ENCODE measurements at regions not wholly inside any gene's neighbourhood (a gene's known extent, or its start where the extent isn't known, plus 50 kb on each side); places are given as distances from the start of the nearest gene placed in this dataset.

- no peak for DNase-seq (ENCODE audit: low read depth in 3 of 3)
Measured at GRCh38 chr1:194164755-194165154, 978.3 kb upstream of the B3GALT2 start.

GRCh38 chr1:194161591-194161990 is 975.2 kb upstream of the B3GALT2 start:
- DNase-seq (ENCODE audit: low read depth in 3 of 3) = no peak

- DNase-seq (ENCODE audit: low read depth in 3 of 3) = no peak
Measured at GRCh38 chr1:194159941-194160340, 973.5 kb upstream of the B3GALT2 start.

- DNase-seq (ENCODE audit: low read depth in 3 of 3) = no peak
Measured at GRCh38 chr1:194155962-194156361, 969.5 kb upstream of the B3GALT2 start.

GRCh38 chr1:194151056-194151455 is 964.6 kb upstream of the B3GALT2 start:
- no peak for DNase-seq (ENCODE audit: low read depth in 3 of 3)

GRCh38 chr1:194150242-194150641 is 963.8 kb upstream of the B3GALT2 start:
- no peak for DNase-seq (ENCODE audit: low read depth in 3 of 3)

- no peak for DNase-seq (ENCODE audit: low read depth in 3 of 3)
Measured at GRCh38 chr1:194133152-194133551, 946.7 kb upstream of the B3GALT2 start.

- no peak for DNase-seq (ENCODE audit: low read depth in 3 of 3)
Measured at GRCh38 chr1:194118086-194118485, 931.7 kb upstream of the B3GALT2 start.

- no peak for DNase-seq (ENCODE audit: low read depth in 3 of 3)
Measured at GRCh38 chr1:194117582-194117981, 931.2 kb upstream of the B3GALT2 start.

- no peak for DNase-seq (ENCODE audit: low read depth in 3 of 3)
Measured at GRCh38 chr1:194114288-194114687, 927.9 kb upstream of the B3GALT2 start.

- DNase-seq (ENCODE audit: low read depth in 3 of 3) = no peak
Measured at GRCh38 chr1:194105381-194105780, 919.0 kb upstream of the B3GALT2 start.

- no peak for DNase-seq (ENCODE audit: low read depth in 3 of 3)
Measured at GRCh38 chr1:194104247-194104844, 917.9 kb upstream of the B3GALT2 start.

- no peak for DNase-seq (ENCODE audit: low read depth in 3 of 3)
Measured at GRCh38 chr1:194103516-194104246, 917.3 kb upstream of the B3GALT2 start.

GRCh38 chr1:194103101-194103500 is 916.7 kb upstream of the B3GALT2 start:
- DNase-seq (ENCODE audit: low read depth in 3 of 3) = no peak

- DNase-seq (ENCODE audit: low read depth in 3 of 3) = no peak
Measured at GRCh38 chr1:194102607-194103006, 916.2 kb upstream of the B3GALT2 start.

- no peak for DNase-seq (ENCODE audit: low read depth in 3 of 3)
Measured at GRCh38 chr1:194084755-194085154, 898.3 kb upstream of the B3GALT2 start.

GRCh38 chr1:194081444-194081843 is 895.0 kb upstream of the B3GALT2 start:
- no peak for DNase-seq (ENCODE audit: low read depth in 3 of 3)

- no peak for DNase-seq (ENCODE audit: low read depth in 3 of 3)
Measured at GRCh38 chr1:194080826-194081225, 894.4 kb upstream of the B3GALT2 start.

- DNase-seq (ENCODE audit: low read depth in 3 of 3) = no peak
Measured at GRCh38 chr1:194078765-194079164, 892.4 kb upstream of the B3GALT2 start.

GRCh38 chr1:194076646-194077045 is 890.2 kb upstream of the B3GALT2 start:
- no peak for DNase-seq (ENCODE audit: low read depth in 3 of 3)

- DNase-seq (ENCODE audit: low read depth in 3 of 3) = no peak
Measured at GRCh38 chr1:194073833-194074232, 887.4 kb upstream of the B3GALT2 start.

- no peak for DNase-seq (ENCODE audit: low read depth in 3 of 3)
Measured at GRCh38 chr1:194071205-194071604, 884.8 kb upstream of the B3GALT2 start.

- DNase-seq (ENCODE audit: low read depth in 3 of 3) = no peak
Measured at GRCh38 chr1:194069831-194070218, 883.4 kb upstream of the B3GALT2 start.
